Breast epithelium (tissue), 4 donors: ENCODE measurements at regions not wholly inside any gene's neighbourhood (a gene's known extent, or its start where the extent isn't known, plus 50 kb on each side); places are given as distances from the start of the nearest gene placed in this dataset.

Source experiments
- DNase-seq, 2 donors: peaks; one replicate each; pipeline ENCODE4 v3.0.0-alpha.2; 2019; ENCODE audit warnings: low spot score in 2 of 2
- H3K27ac ChIP-seq, 2 donors: fragments of 200-600 bp; sonication (generic) in 1 of 2; one replicate each; pipeline ENCODE4 v1.5.1; 2016 to 2019; ENCODE audit warnings: mild to moderate bottlenecking in 1 of 2
- H3K27me3 ChIP-seq, 2 donors: fragments of 200-600 bp; sonication (generic) in 1 of 2; one replicate each; pipeline versions ENCODE4 v1.5.1 to v1.6.0; 2017 to 2019; ENCODE audit warnings: control low read depth in 1 of 2, mild to moderate bottlenecking in 1 of 2
- H3K36me3 ChIP-seq: fragments of 200-600 bp; one replicate; pipeline ENCODE4 v1.5.1; 2019
- H3K4me1 ChIP-seq, 2 donors: fragments of 200-600 bp; sonication (generic); one replicate each; pipeline ENCODE4 v1.5.1; 2016 to 2019; ENCODE audit warnings: control low read depth in 1 of 2
- H3K4me3 ChIP-seq, 3 donors: fragments of 200-600 bp; sonication (generic); 1 replicate in 2 of 3; 2 replicates in 1 of 3; pipeline ENCODE4 v1.5.1; 2016 to 2019; ENCODE audit warnings: mild to moderate bottlenecking in 3 of 3, moderate library complexity in 2 of 3
- H3K9me3 ChIP-seq, 2 donors: fragments of 200-600 bp; sonication (generic) in 1 of 2; one replicate each; pipeline ENCODE4 v1.5.1; 2016 to 2019; ENCODE audit warnings: control low read depth in 1 of 2
- POLR2A ChIP-seq: fragments of 450-650 bp; IDR thresholded peaks from one replicate; pipeline ENCODE4 v1.6.1; 2016; ENCODE audit warnings: antibody characterized with exemption, mild to moderate bottlenecking, moderate library complexity
- POLR2AphosphoS5 ChIP-seq, 3 donors: sonication (generic); formaldehyde crosslinking; IDR thresholded peaks; one replicate each; pipeline ENCODE4 v1.6.1; 2017; ENCODE audit warnings: antibody characterized with exemption in 3 of 3
- intact Hi-C: fragments of 100-400 bp; cut with DNase I; formaldehyde crosslinking; loops from one replicate; pipeline ENCODE4 v1.15.1; 2023; ENCODE audit warnings: low total_unique reads
- TF ChIP-seq, protein P1 (sequence below), 3 donors: fragments of 450-650 bp; IDR thresholded peaks; one replicate each; pipeline ENCODE4 v1.5.1; 2016 to 2017; ENCODE audit warnings: antibody characterized with exemption in 3 of 3, mild to moderate bottlenecking in 3 of 3, moderate library complexity in 3 of 3

DNA sequence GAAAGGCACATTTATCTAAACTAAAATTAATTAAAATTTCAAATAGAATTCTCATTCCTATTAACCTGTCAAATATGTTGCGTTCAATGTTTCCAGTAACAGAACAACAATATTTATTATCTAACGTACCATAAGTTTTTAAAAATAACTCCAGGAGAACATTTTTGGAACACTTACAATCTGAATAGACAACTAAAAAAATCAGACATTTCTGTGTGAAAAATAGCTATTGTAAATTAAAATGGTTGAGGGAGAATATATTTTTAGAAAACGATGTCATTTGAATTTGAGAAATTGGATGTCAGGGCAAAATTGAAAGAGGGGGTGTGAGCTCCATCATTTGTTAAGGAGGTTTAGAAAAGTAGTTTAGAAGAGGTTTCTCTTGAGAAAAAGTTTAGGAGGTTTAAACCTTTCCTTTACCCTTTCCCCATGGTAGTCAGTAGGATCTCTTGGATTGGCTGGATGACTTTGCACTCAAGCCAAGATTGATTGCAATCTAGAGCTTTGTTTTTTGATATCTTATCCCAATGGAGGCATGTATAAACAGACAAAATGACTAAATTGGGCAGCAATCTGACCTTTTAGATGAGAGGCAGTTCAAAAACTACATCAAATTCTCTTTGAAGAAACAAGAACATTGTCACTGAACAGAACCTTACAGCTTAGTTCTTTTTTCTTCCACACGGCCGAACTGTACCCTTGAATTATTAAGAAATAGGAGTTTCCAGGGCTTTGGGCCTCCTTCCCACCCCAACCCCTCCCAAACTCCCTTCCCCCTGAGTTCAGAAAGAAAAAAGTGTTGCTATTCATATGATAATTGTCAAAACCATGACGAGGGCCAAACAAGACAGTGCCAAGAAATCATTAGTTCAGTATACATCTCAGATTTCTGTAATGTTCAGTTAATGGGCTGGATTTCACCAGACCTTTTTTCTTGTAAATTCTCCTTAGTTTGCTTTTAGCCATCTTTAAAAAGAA is 79.7 kb upstream of the CDIN1 start:
- Histone ChIP-seq H3K9me3 (no peaks in the 10 kb centered on the region), H3K27me3 (no peaks in the 10 kb centered on the region), H3K27ac (no peak overlapping the region), H3K4me3 (no peak overlapping the region), H3K36me3 (no peaks in the 10 kb centered on the region), H3K4me1 (no peaks in the 10 kb centered on the region)
- TF ChIP-seq POLR2AphosphoS5 (IDR thresholded peaks at IDR 0.05) (no peak), POLR2A (no peak)
- TF ChIP-seq, protein P1, sequence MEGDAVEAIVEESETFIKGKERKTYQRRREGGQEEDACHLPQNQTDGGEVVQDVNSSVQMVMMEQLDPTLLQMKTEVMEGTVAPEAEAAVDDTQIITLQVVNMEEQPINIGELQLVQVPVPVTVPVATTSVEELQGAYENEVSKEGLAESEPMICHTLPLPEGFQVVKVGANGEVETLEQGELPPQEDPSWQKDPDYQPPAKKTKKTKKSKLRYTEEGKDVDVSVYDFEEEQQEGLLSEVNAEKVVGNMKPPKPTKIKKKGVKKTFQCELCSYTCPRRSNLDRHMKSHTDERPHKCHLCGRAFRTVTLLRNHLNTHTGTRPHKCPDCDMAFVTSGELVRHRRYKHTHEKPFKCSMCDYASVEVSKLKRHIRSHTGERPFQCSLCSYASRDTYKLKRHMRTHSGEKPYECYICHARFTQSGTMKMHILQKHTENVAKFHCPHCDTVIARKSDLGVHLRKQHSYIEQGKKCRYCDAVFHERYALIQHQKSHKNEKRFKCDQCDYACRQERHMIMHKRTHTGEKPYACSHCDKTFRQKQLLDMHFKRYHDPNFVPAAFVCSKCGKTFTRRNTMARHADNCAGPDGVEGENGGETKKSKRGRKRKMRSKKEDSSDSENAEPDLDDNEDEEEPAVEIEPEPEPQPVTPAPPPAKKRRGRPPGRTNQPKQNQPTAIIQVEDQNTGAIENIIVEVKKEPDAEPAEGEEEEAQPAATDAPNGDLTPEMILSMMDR (IDR thresholded peaks at IDR 0.05), result no peak
- DNase-seq, result no peak
- intact Hi-C loops, result no loop called here

DNA sequence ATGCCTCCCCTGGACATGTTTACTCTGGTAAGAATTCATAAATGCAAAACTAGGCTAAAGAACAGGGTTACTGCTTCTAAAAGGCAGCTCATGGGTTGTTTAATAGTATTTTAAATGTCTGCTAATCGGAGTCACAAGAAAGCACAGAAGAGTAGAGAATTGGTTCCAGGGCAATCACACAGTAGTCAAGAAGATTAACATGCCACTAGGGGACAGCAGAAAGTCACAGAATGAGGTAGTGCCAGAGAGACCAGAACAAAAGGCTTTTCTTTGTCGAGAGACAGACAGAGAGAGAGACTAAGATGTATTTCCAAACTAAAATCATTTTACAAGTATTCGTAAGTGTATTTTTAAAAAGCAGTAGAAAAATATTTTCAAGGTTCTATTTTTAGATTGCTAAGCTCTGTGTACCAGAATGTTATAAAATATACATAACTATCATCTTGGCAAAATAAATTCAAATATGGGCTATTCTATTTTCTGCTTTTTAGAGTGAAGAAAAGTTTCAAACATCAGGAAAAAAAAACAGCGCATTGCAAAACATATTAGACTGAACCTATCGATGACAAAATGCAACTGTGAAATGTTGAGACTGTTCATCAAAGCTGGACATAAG is 78.3 kb upstream of the CDIN1 start:
- H3K27me3 ChIP-seq, result no peaks in the 10 kb centered on the region
- no peak overlapping the region for H3K27ac ChIP-seq
- no peaks in the 10 kb centered on the region for H3K4me1 ChIP-seq
- DNase-seq, result no peak
- TF ChIP-seq, protein P1 (IDR thresholded peaks at IDR 0.05), result peak in 2 of 3 donors; percentile 44 to 63
- no peak for TF ChIP-seq POLR2AphosphoS5 (IDR thresholded peaks at IDR 0.05)
- intact Hi-C loops, result no loop called here
- no peaks in the 10 kb centered on the region for H3K9me3 ChIP-seq
- H3K4me3 ChIP-seq, result no peak overlapping the region
- no peaks in the 10 kb centered on the region for H3K36me3 ChIP-seq

- no peak overlapping the region for H3K27ac ChIP-seq
- no peaks in the 10 kb centered on the region for H3K4me1 ChIP-seq
- intact Hi-C loops, result no loop called here
- no peaks in the 10 kb centered on the region for H3K27me3 ChIP-seq
- TF ChIP-seq POLR2A (no peak), POLR2AphosphoS5 (IDR thresholded peaks at IDR 0.05) (no peak)
- TF ChIP-seq, protein P1 (IDR thresholded peaks at IDR 0.05), result no peak
- H3K4me3 ChIP-seq, result no peak overlapping the region
- H3K36me3 ChIP-seq, result no peaks in the 10 kb centered on the region
- no peaks in the 10 kb centered on the region for H3K9me3 ChIP-seq
- DNase-seq, result no peak
Measured at GRCh38 chr15:36502509-36502908, 76.9 kb upstream of the CDIN1 start.

- no peak for DNase-seq
- Histone ChIP-seq H3K27me3 (no peaks in the 10 kb centered on the region), H3K9me3 (no peaks in the 10 kb centered on the region), H3K4me3 (no peak overlapping the region), H3K36me3 (no peaks in the 10 kb centered on the region), H3K27ac (no peak overlapping the region), H3K4me1 (no peaks in the 10 kb centered on the region)
- no peak for TF ChIP-seq POLR2A
- no peak for TF ChIP-seq POLR2AphosphoS5 (IDR thresholded peaks at IDR 0.05)
- TF ChIP-seq, protein P1 (IDR thresholded peaks at IDR 0.05), result no peak
- intact Hi-C loops, result no loop called here
Measured at GRCh38 chr15:36506733-36507356, 72.6 kb upstream of the CDIN1 start.

DNA sequence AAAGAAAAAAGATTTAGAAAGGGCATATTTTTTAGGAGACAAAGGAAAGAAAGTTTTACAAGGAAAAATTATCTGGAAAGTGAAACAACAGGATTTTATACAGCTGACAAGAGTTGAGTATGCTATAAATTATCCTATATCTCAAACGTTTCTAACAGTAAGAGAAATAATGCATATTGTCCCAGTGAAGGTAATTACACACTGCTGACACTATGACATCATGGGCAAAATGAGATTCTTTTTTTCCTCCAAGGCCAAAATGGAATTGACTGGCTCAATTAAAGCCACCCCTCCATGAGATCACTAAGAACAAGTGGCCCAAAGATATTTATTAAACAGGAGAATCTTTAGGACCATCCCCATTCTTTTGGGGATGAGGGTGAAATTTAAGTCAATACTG is 72.0 kb upstream of the CDIN1 start:
- no peak for TF ChIP-seq POLR2A
- TF ChIP-seq POLR2AphosphoS5 (IDR thresholded peaks at IDR 0.05), result no peak
- TF ChIP-seq, protein P1 (IDR thresholded peaks at IDR 0.05), result no peak
- no peaks in the 10 kb centered on the region for H3K9me3 ChIP-seq

More for the DNA sequence above, 72.0 kb upstream of the CDIN1 start:
- intact Hi-C loops, result no loop called here
- H3K27me3 ChIP-seq, result no peaks in the 10 kb centered on the region
- no peaks in the 10 kb centered on the region for H3K4me1 ChIP-seq
- no peaks in the 10 kb centered on the region for H3K36me3 ChIP-seq
- no peak overlapping the region for H3K27ac ChIP-seq
- H3K4me3 ChIP-seq, result no peak overlapping the region
- no peak for DNase-seq
